GM06990 (cell line): ENCODE measurements at regions not wholly inside any gene's neighbourhood (a gene's known extent, or its start where the extent isn't known, plus 50 kb on each side); places are given as distances from the start of the nearest gene placed in this dataset.

Experiments used
- DNase-seq: peaks from one replicate; pipeline ENCODE4 v3.0.0-alpha.2; 2011; ENCODE audit not compliant: insufficient read length; ENCODE audit errors: extremely low read depth
- H3K27me3 ChIP-seq: replicated peaks from 2 replicates; pipeline ENCODE4 v1.6.0; 2011; ENCODE audit warnings: low read length; ENCODE audit not compliant: control insufficient read depth, insufficient read depth
- H3K36me3 ChIP-seq: 2 replicates; pipeline ENCODE4 v1.5.1; 2011; ENCODE audit warnings: low read length; ENCODE audit not compliant: control insufficient read depth, insufficient read depth
- H3K4me3 ChIP-seq: replicated peaks from 2 replicates; pipeline ENCODE4 v1.5.1; 2011; ENCODE audit warnings: low read depth, mild to moderate bottlenecking, control low read depth, low read length
- TF ChIP-seq, protein P1 (sequence below): IDR thresholded peaks from 2 replicates; pipeline ENCODE4 v1.5.1; 2011; ENCODE audit warnings: low read length, control low read depth, mild to moderate bottlenecking, inconsistent platforms; ENCODE audit not compliant: insufficient read depth, poor library complexity, severe bottlenecking

DNA sequence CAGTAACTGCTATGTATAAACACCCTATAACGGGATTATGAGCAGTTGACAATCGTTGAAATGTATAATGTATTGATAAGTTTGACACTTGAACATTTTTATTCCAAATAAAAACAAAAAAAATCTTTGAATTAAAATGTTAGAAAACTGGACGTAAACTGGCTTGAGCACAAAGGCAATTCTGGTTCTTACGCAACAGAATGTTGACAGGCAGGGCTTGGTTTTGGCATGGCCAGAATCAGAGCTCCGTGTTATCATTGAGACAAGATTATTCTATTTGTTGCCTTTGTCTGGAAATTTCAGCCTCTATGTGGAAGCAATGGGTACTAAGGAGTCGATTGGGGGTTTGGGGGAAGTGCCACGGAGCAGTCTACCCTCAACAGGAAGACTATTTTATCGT lies 1028.6 kb upstream of the ZEB2 start:
- TF ChIP-seq, protein P1, sequence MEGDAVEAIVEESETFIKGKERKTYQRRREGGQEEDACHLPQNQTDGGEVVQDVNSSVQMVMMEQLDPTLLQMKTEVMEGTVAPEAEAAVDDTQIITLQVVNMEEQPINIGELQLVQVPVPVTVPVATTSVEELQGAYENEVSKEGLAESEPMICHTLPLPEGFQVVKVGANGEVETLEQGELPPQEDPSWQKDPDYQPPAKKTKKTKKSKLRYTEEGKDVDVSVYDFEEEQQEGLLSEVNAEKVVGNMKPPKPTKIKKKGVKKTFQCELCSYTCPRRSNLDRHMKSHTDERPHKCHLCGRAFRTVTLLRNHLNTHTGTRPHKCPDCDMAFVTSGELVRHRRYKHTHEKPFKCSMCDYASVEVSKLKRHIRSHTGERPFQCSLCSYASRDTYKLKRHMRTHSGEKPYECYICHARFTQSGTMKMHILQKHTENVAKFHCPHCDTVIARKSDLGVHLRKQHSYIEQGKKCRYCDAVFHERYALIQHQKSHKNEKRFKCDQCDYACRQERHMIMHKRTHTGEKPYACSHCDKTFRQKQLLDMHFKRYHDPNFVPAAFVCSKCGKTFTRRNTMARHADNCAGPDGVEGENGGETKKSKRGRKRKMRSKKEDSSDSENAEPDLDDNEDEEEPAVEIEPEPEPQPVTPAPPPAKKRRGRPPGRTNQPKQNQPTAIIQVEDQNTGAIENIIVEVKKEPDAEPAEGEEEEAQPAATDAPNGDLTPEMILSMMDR: no peak

DNA sequence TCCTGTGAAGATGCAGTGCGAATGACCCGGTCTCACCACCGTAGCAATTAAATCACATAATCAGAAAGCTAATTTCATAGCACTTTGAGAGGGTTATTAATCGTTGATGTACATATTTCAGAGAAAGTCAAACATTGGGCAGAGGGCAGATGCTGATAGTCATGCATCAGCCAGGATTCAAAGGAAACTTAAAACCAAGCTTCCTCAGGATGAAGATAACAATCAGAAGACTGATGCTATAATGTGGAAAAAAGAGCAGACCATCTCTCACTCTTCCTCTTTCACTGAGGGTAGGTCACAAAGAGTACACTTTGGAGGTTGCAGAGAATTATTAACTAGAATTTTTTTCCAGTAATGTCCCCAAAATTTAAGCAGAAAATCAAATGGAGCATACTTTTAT lies 1027.7 kb upstream of the ZEB2 start:
- Histone ChIP-seq H3K4me3 (no peak overlapping the region), H3K27me3 (no peaks in the 10 kb centered on the region), H3K36me3 (no peaks in the 10 kb centered on the region)
- no peak for DNase-seq
- TF ChIP-seq, protein P1: no peak

More for the DNA sequence above, 1028.6 kb upstream of the ZEB2 start:
- H3K36me3 ChIP-seq: no peaks in the 10 kb centered on the region
- no peaks in the 10 kb centered on the region for H3K27me3 ChIP-seq
- no peak overlapping the region for H3K4me3 ChIP-seq
- no peak for DNase-seq

DNA sequence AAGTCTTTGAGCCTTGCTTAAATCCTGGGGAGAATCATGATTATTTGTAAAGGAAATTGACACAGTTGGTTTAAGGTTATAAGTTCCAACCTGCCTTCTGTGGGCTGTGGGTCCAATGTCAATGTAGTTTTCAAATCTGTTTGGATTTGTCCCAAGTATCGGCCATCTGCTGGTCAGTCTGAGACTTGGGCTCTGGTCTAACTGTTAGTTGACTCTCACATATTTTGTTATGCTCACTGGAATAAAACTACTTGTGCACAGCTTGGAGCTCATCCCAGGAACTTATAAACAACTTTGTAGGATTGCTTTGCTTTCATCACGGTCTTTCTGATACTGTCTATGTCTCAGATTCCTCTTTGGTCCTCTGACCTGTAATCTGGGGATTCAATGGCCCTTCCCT lies 1026.2 kb upstream of the ZEB2 start:
- Histone ChIP-seq H3K27me3 (no peaks in the 10 kb centered on the region), H3K36me3 (no peaks in the 10 kb centered on the region), H3K4me3 (no peak overlapping the region)
- no peak for DNase-seq
- TF ChIP-seq, protein P1: no peak

DNA sequence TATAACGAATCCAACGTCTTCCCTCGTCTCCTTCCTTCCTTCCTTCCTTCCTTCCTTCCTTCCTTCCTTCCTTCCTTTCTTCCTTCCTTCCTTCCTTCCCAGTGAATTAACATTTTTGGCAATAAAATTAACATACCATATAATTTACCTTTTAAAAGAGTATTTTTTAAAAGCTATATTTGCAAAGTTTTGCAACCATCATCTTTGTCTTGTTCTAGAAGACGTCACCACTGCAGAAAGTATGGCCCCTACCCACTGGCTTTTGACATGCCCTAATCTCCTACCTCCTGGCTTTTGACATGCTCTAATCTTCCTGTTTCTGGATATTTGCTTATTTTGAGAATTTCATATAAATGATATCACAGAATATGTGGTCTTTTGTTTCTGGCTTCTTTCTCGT lies 1023.9 kb upstream of the ZEB2 start:
- H3K4me3 ChIP-seq: no peak overlapping the region
- no peaks in the 10 kb centered on the region for H3K27me3 ChIP-seq
- no peak for DNase-seq
- H3K36me3 ChIP-seq: no peaks in the 10 kb centered on the region
- TF ChIP-seq, protein P1: no peak

DNA sequence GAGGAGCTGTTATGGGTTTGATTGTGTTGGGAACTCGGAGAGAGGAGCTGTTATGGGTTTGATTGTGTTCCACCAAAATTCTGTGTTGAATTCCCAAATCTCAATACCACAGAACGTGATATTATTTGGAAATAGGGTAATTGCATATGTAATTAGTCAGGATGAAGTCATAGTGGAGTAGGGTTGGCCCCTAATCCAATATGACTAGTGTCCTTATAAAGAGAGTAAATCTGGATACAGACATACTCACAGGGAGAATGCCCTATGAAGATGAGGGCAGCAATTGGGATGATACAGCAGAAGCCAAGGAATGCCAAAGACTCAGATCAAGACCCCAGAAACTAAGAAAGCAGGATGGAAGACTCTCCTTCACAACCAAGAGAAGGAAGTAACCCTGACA lies 1023.2 kb upstream of the ZEB2 start:
- H3K4me3 ChIP-seq: no peak overlapping the region
- H3K36me3 ChIP-seq: no peaks in the 10 kb centered on the region
- TF ChIP-seq, protein P1: no peak
- H3K27me3 ChIP-seq: no peaks in the 10 kb centered on the region
- no peak for DNase-seq

DNA sequence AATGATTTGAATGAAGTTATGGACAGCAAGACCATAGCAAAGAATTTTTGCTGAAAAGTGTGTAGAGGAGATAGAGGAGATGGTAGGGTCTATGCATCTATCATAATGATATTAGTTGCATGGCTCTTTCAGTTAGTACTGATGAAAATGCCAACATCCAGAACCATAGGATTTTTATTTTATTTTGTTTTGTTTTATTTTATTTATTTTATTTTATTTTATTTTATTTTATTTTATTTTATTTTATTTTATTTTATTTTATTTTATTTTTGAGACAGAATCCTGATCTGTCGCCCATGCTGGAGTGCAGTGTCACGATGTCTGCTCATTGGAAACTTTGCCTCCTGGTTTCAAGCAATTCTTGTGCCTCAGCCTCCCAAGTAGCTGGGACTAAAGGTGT lies 1021.1 kb upstream of the ZEB2 start:
- no peak for DNase-seq
- H3K4me3 ChIP-seq: no peak overlapping the region
- H3K27me3 ChIP-seq: no peaks in the 10 kb centered on the region
- H3K36me3 ChIP-seq: no peaks in the 10 kb centered on the region
- TF ChIP-seq, protein P1: no peak
